A549 (cell line): ENCODE measurements at regions not wholly inside any gene's neighbourhood (a gene's known extent, or its start where the extent isn't known, plus 50 kb on each side); places are given as distances from the start of the nearest gene placed in this dataset.
"Not testable (repeated sequence)": the region's sequence is repeated elsewhere in the genome, so short reads cannot be mapped to it uniquely, and the experiment has no call there.

ENCODE experiments used
- ATAC-seq, 2 experiments: fragments of 200-7000 bp in 1 of 2; fragments of >200 bp in 1 of 2; cut with Nextera tagmentation in 1 of 2; cut with Tn5 transposase in 1 of 2; 3 replicates each; pipeline versions ENCODE4 v1.8.0 to v1.9.1; 2018 to 2020; ENCODE audit warnings: mild to moderate bottlenecking in 1 of 2, moderate library complexity in 1 of 2
- CTCF ChIA-PET: fragments of 300-600 bp; sonication (Branson Sonifier 250); formaldehyde crosslinking; extraction: SDS; loops from one replicate; lab custom pipeline; 2021; ENCODE audit warnings: antibody characterized with exemption, inconsistent platforms; lab: Yijun Ruan, JAX
- POLR2A ChIA-PET: fragments of 350-600 bp; formaldehyde crosslinking; extraction: SDS; loops from one replicate; lab custom pipeline; 2021; ENCODE audit warnings: antibody characterized with exemption, inconsistent platforms; lab: Yijun Ruan, JAX
- DNase-seq, 2 experiments: peaks; one replicate each; pipeline versions ENCODE4 v3.0.0 to v3.0.0-alpha.2; 2011 to 2016; ENCODE audit warnings: low read depth in 1 of 2, low spot score in 1 of 2
- FAIRE-seq: peaks from 2 replicates; lab custom pipeline; 2011; peaks lifted over from hg19 to GRCh38; lab: Jason Lieb, UNC
- H3K27ac ChIP-seq, 2 experiments: fragments of >200 bp; sonication (Bioruptor Twin); formaldehyde crosslinking; 3 replicates each; pipeline ENCODE4 v1.5.1; 2016 to 2017
- H3K4me1 ChIP-seq: fragments of >200 bp; sonication (Bioruptor Twin); formaldehyde crosslinking; 3 replicates; pipeline ENCODE4 v1.6.1; 2016
- H3K4me2 ChIP-seq: fragments of >200 bp; sonication (Bioruptor Twin); formaldehyde crosslinking; 3 replicates; pipeline ENCODE4 v1.6.1; 2016
- H3K4me3 ChIP-seq: fragments of >200 bp; sonication (Bioruptor Twin); formaldehyde crosslinking; 3 replicates; pipeline ENCODE4 v1.5.1; 2016
- H3K9me3 ChIP-seq: fragments of >200 bp; sonication (Bioruptor Twin); formaldehyde crosslinking; 3 replicates; pipeline ENCODE4 v1.6.1; 2016
- BCL3 ChIP-seq: fragments of >200 bp; sonication (Bioruptor Twin); formaldehyde crosslinking; IDR thresholded peaks from 3 replicates; pipeline ENCODE4 v1.6.1; 2016
- CBX8 ChIP-seq: fragments of 200-600 bp; sonication (generic); IDR thresholded peaks from 2 replicates; pipeline ENCODE4 v1.6.1; 2016
- CEBPB ChIP-seq, 2 experiments: fragments of >200 bp in 1 of 2; sonication (Bioruptor Twin) in 1 of 2; formaldehyde crosslinking in 1 of 2; IDR thresholded peaks; 2 replicates each; pipeline ENCODE4 v1.6.1; 2012 to 2016
- CTCF ChIP-seq: fragments of >200 bp; sonication (Bioruptor Twin); formaldehyde crosslinking; IDR thresholded peaks from 3 replicates; pipeline ENCODE4 v1.5.1; 2016
- ESRRA ChIP-seq: fragments of 150-350 bp; IDR thresholded peaks from 2 replicates; pipeline ENCODE4 v1.6.1; 2014; ENCODE audit warnings: mild to moderate bottlenecking, low read length, borderline replicate concordance
- FOSL2 ChIP-seq, 2 experiments: fragments of 450-650 bp in 1 of 2; fragments of >200 bp in 1 of 2; sonication (Bioruptor Twin) in 1 of 2; formaldehyde crosslinking; IDR thresholded peaks; 2 replicates each; pipeline versions ENCODE4 v1.5.0 to v1.6.1; 2016 to 2020; ENCODE audit warnings: mild to moderate bottlenecking in 1 of 2, moderate library complexity in 1 of 2
- FOXS1 ChIP-seq: fragments of 250-450 bp; sonication (Bioruptor Pico); IDR thresholded peaks from 2 replicates; pipeline ENCODE4 v1.5.0; 2020; ENCODE audit warnings: mild to moderate bottlenecking, moderate library complexity
- GATA3 ChIP-seq: IDR thresholded peaks from 2 replicates; pipeline ENCODE4 v1.6.1; 2012; ENCODE audit warnings: borderline replicate concordance
- HOXA7 ChIP-seq: fragments of 250-450 bp; sonication (Bioruptor Pico); IDR thresholded peaks from 2 replicates; pipeline ENCODE4 v1.5.0; 2020; ENCODE audit warnings: mild to moderate bottlenecking, moderate library complexity
- HOXB13 ChIP-seq: fragments of 250-450 bp; sonication (Bioruptor Pico); IDR thresholded peaks from 2 replicates; pipeline ENCODE4 v1.5.0; 2020; ENCODE audit warnings: low read depth, mild to moderate bottlenecking, moderate library complexity
- HOXB5 ChIP-seq: fragments of 250-450 bp; sonication (Bioruptor Pico); IDR thresholded peaks from 2 replicates; pipeline ENCODE4 v1.5.0; 2020; ENCODE audit warnings: mild to moderate bottlenecking, moderate library complexity
- JUN ChIP-seq, 2 experiments: fragments of >200 bp; sonication (Bioruptor Twin); formaldehyde crosslinking; IDR thresholded peaks; 2 replicates in 1 of 2; 3 replicates in 1 of 2; pipeline ENCODE4 v1.6.1; 2016 to 2017
- JUNB ChIP-seq: fragments of >200 bp; sonication (Bioruptor Twin); formaldehyde crosslinking; IDR thresholded peaks from 2 replicates; pipeline ENCODE4 v1.6.1; 2016
- KDM1A ChIP-seq: fragments of 200-600 bp; sonication (generic); IDR thresholded peaks from 2 replicates; pipeline ENCODE4 v1.6.1; 2016; ENCODE audit warnings: low read depth, mild to moderate bottlenecking
- KDM5A ChIP-seq: fragments of 200-600 bp; sonication (generic); IDR thresholded peaks from 2 replicates; pipeline ENCODE4 v1.6.1; 2016; ENCODE audit warnings: antibody characterized with exemption, mild to moderate bottlenecking
- MAFK ChIP-seq: fragments of 450-650 bp; IDR thresholded peaks from 2 replicates; pipeline ENCODE4 v1.6.1; 2014; ENCODE audit not compliant: partially characterized antibody
- MAX ChIP-seq: IDR thresholded peaks from 2 replicates; pipeline ENCODE4 v1.6.1; 2012
- MYC ChIP-seq: IDR thresholded peaks from 2 replicates; pipeline ENCODE4 v1.6.1; 2012; ENCODE audit warnings: mild to moderate bottlenecking, inconsistent platforms, low read length, improper control_type of control experiment, borderline replicate concordance
- PBX3 ChIP-seq: IDR thresholded peaks from 2 replicates; pipeline ENCODE4 v1.6.1; 2012
- POLR2A ChIP-seq: IDR thresholded peaks from 2 replicates; pipeline ENCODE4 v1.6.1; 2012; ENCODE audit warnings: mild to moderate bottlenecking, low read length
- RARB ChIP-seq: fragments of 250-450 bp; sonication (Bioruptor Pico); IDR thresholded peaks from 2 replicates; pipeline ENCODE4 v1.8.0; 2021; ENCODE audit warnings: mild to moderate bottlenecking, moderate library complexity
- RFX5 ChIP-seq: fragments of 450-650 bp; IDR thresholded peaks from 2 replicates; pipeline ENCODE4 v1.7.1; 2014; ENCODE audit warnings: antibody characterized with exemption, mild to moderate bottlenecking, moderate library complexity
- SMC3 ChIP-seq: fragments of >200 bp; sonication (Bioruptor Twin); formaldehyde crosslinking; IDR thresholded peaks from 3 replicates; pipeline ENCODE4 v1.6.1; 2018; ENCODE audit warnings: inconsistent platforms
- SREBF2 ChIP-seq: fragments of 450-650 bp; IDR thresholded peaks from 2 replicates; pipeline ENCODE4 v1.6.1; 2014; ENCODE audit warnings: mild to moderate bottlenecking, moderate library complexity
- ZC3H11A ChIP-seq: fragments of 450-650 bp; IDR thresholded peaks from 2 replicates; pipeline ENCODE4 v1.6.1; 2014; ENCODE audit warnings: antibody characterized with exemption, mild to moderate bottlenecking
- ZFP36 ChIP-seq: fragments of 450-650 bp; IDR thresholded peaks from 2 replicates; pipeline ENCODE4 v1.6.1; 2014; ENCODE audit warnings: borderline replicate concordance; ENCODE audit not compliant: partially characterized antibody
- ZNF302 ChIP-seq: fragments of 250-450 bp; sonication (Bioruptor Pico); IDR thresholded peaks from 2 replicates; pipeline ENCODE4 v1.9.0; 2021; ENCODE audit warnings: inconsistent platforms, mild to moderate bottlenecking, moderate library complexity
- ZSCAN20 ChIP-seq: fragments of 250-450 bp; sonication (Bioruptor Pico); IDR thresholded peaks from 2 replicates; pipeline ENCODE4 v1.8.0; 2022; ENCODE audit warnings: mild to moderate bottlenecking, moderate library complexity
- WGBS: methylation state at CpG from one replicate; pipeline ENCODE4 v1.1.6; 2017; ENCODE audit errors: missing lambda C conversion rate; 5-methylcytosine and 5-hydroxymethylcytosine counted together

GRCh38 chr3:33980252-33980651 is 181.8 kb downstream of the PDCD6IP start (continued):
- 0 out of 2 replicates have a peak, but pooled peaks have one; percentile 22 for TF ChIP-seq KDM5A
- peak; percentile 54; the same call in 1 of the 2 replicates for TF ChIP-seq MAX
- no peak for TF ChIP-seq RFX5
- no peak for TF ChIP-seq HOXA7 (CRISPR knock-in tag)
- TF ChIP-seq BCL3 = no peak
- TF ChIP-seq HOXB13 (CRISPR knock-in tag) = no peak
- no peak; the same call in 1 of the 2 replicates for TF ChIP-seq FOXS1 (CRISPR knock-in tag)
- no peak for TF ChIP-seq RARB
- no peak for TF ChIP-seq POLR2A
- no peak for TF ChIP-seq CBX8
- TF ChIP-seq JUN (IDR thresholded peaks at IDR 0.05) = 0 out of 5 replicates have a peak, but pooled peaks of 1 of the 2 experiments have one; percentile 55
- TF ChIP-seq SMC3 = peak; percentile 97
- no peak for TF ChIP-seq PBX3
- TF ChIP-seq HOXB5 = no peak
- peak in 1 of 2 experiments; percentile 31; a peak in 1 of 4 replicates for TF ChIP-seq CEBPB (IDR thresholded peaks at IDR 0.05)
- peak; percentile 71 for TF ChIP-seq GATA3
- TF ChIP-seq MYC = no peak
- TF ChIP-seq JUNB = no peak
- TF ChIP-seq FOSL2 (IDR thresholded peaks at IDR 0.05) = peak; percentile 26; the same call in 1 of the 2 replicates
- no peak for TF ChIP-seq FOSL2 (CRISPR knock-in tag; IDR thresholded peaks at IDR 0.05)
- TF ChIP-seq ZNF302 (CRISPR knock-in tag) = no peak
- no peak for TF ChIP-seq ZFP36
- peak; percentile 93 for TF ChIP-seq CTCF
- TF ChIP-seq ESRRA = no peak
- no peak for TF ChIP-seq ZC3H11A
- TF ChIP-seq KDM1A = no peak

- POLR2A ChIA-PET = no interaction called here
- H3K27ac ChIP-seq = no peak overlapping the region
- no peak overlapping the region for H3K4me3 ChIP-seq
- H3K4me2 ChIP-seq = no peak overlapping the region
- WGBS = 81% methylated on average over 4 of the region's 4 CpGs
- no peak for ATAC-seq
- TF ChIP-seq MAFK = peak; percentile 65
- TF ChIP-seq ZSCAN20 (CRISPR knock-in tag) = no peak
- TF ChIP-seq SREBF2 = no peak
- no peak for FAIRE-seq
- no peaks in the 10 kb centered on the region for H3K9me3 ChIP-seq
- CTCF ChIA-PET = interaction anchor here (1.0 kb wide), 1 partner anchor 99 kb away, joined by 3 read pairs; no protein-coding TSS in a partner anchor
- no peak for DNase-seq
- peaks cover 13% of the 10 kb centered on the region for H3K4me1 ChIP-seq
Measured at GRCh38 chr3:33982269-33982798, 183.9 kb downstream of the PDCD6IP start.

GRCh38 chr3:33982949-33983348 is 184.5 kb downstream of the PDCD6IP start:
- not testable (repeated sequence) for FAIRE-seq

More at GRCh38 chr3:33982949-33983348, 184.5 kb downstream of the PDCD6IP start:
- peaks cover 13% of the 10 kb centered on the region for H3K4me1 ChIP-seq
- H3K4me3 ChIP-seq, H3K27ac ChIP-seq, CTCF ChIA-PET, ATAC-seq, DNase-seq, POLR2A ChIA-PET, H3K9me3 ChIP-seq, H3K4me2 ChIP-seq: not testable (repeated sequence)
- WGBS = 93% methylated on average over 1 of the region's 1 CpG
